Left ventricle myocardium inferior (tissue), 1 donor: ENCODE measurements at regions not wholly inside any gene's neighbourhood (a gene's known extent, or its start where the extent isn't known, plus 50 kb on each side); places are given as distances from the start of the nearest gene placed in this dataset.

ENCODE experiments used
- DNase-seq: peaks from one replicate; pipeline ENCODE4 v3.0.0-alpha.2; 2020
- H3K27ac ChIP-seq: fragments of 200-600 bp; replicated peaks from 2 replicates; pipeline ENCODE4 v1.8.0; 2021
- H3K27me3 ChIP-seq: fragments of 200-600 bp; 2 replicates; pipeline ENCODE4 v1.8.0; 2021; ENCODE audit warnings: low read depth
- H3K36me3 ChIP-seq: fragments of 200-600 bp; 2 replicates; pipeline ENCODE4 v1.8.0; 2021
- H3K4me1 ChIP-seq: fragments of 200-600 bp; 2 replicates; pipeline ENCODE4 v1.8.0; 2021
- H3K4me3 ChIP-seq: fragments of 200-600 bp; 2 replicates; pipeline ENCODE4 v1.8.0; 2021; ENCODE audit warnings: mild to moderate bottlenecking, moderate library complexity
- H3K9me3 ChIP-seq: fragments of 200-600 bp; replicated peaks from 2 replicates; pipeline ENCODE4 v1.8.0; 2021
- CTCF ChIP-seq: fragments of 200-600 bp; IDR thresholded peaks from 2 replicates; pipeline ENCODE4 v1.8.0; 2021; ENCODE audit warnings: antibody characterized with exemption, mild to moderate bottlenecking, borderline replicate concordance
- intact Hi-C: fragments of 100-400 bp; cut with micrococcal nuclease; formaldehyde crosslinking; loops from one replicate; pipeline ENCODE4 v1.11.0; 2022
- donor health status: DM: no; HTN: yes; CAD: no; lungs with severe emphysema.

DNA sequence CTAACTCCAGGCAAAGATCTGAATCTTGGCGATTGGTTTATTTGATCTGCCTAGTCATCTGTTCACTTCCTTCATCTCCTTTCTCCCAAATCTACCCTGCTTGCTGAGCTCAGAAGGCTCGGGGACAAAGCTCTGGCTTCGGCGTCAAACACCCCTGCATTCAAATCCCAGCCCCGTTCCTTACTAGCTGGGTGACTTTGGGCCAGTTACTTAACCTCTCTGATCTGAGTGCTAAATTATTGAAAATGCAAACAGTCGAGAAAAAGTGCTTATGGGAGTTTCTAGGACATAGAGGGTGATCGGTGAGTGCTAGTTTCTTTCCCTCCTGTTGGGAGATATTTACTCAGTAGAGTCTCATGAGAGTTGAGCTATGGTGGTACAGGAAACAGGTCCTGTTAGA is 121.2 kb upstream of the RFLNA start:
- no peaks in the 10 kb centered on the region for H3K4me1 ChIP-seq
- intact Hi-C loops, result no loop called here
- no peak overlapping the region for H3K4me3 ChIP-seq
- peaks cover 8% of the 10 kb centered on the region for H3K27me3 ChIP-seq
- TF ChIP-seq CTCF, result no peak
- H3K27ac ChIP-seq, result no peak overlapping the region
- no peaks in the 10 kb centered on the region for H3K36me3 ChIP-seq
- H3K9me3 ChIP-seq, result no peaks in the 10 kb centered on the region
- DNase-seq, result no peak

DNA sequence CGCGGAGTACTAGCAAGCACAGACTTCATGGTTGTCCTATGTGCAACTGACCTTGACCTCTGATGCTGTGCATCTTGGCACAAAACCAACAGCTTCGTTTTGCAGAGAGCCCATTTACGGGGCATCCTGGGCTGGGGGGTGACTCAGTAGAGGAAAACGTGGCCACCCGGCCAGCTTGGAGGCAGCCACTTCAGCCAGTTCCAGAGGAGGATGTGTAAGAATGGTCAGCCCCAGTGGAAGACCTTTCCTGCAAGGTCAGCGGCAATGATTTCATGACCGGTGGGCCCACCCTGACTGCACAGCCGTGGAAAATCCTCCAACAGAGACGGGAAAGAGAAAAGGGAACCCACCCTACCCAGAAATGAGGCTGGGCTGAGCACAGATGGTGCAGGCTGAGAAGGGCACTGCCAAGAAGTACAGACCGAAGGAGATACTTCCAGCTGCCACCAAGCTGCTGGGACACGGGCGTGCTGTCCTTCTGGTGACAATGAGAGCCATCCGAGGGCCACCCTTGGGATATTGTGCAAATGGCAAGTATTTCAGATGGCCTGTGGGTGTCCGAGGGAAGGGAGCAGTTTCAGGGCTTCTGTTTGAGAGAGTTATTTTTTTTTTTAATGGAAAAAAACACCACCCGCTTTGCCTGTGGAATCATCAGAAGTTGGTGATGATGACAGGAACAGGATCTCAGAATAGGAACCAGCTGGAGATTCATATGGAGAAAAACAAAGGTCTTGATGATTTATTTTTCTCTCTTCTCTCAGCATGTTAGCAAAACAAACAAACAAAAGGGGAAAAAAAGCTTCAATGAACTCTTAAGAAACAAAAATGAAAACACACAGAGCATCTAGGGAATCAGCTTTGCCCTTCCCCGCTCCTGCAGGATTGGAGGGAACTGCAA is 120.2 kb upstream of the RFLNA start:
- no peak overlapping the region for H3K4me3 ChIP-seq
- no peaks in the 10 kb centered on the region for H3K36me3 ChIP-seq
- intact Hi-C loops, result no loop called here
- peaks cover 8% of the 10 kb centered on the region for H3K27me3 ChIP-seq
- no peak overlapping the region for H3K27ac ChIP-seq
- TF ChIP-seq CTCF, result no peak
- DNase-seq, result no peak
- H3K4me1 ChIP-seq, result no peaks in the 10 kb centered on the region
- H3K9me3 ChIP-seq, result no peaks in the 10 kb centered on the region

DNA sequence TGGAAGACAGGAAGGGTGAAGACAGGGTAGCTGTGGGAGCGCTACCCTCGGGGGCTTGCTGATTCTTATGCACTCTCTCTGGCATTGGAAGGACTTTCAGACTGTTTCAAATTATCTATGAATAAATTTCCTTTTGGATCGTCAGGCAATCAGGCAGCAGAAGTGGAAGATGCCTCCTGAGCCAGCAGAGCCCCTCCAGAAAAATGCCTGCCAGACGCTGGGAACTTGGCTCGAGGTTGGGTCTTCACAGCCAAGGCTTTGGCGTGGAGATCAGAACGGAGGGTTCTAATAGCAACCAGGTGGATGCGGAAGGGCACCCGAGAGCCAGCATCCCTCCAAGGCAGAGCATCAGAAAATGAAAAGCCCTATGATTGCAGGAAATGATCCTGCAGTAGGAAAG is 119.2 kb upstream of the RFLNA start:
- H3K4me1 ChIP-seq, result no peaks in the 10 kb centered on the region
- no peak overlapping the region for H3K4me3 ChIP-seq
- intact Hi-C loops, result no loop called here
- TF ChIP-seq CTCF, result no peak
- H3K36me3 ChIP-seq, result no peaks in the 10 kb centered on the region
- H3K27ac ChIP-seq, result no peak overlapping the region
- H3K9me3 ChIP-seq, result no peaks in the 10 kb centered on the region
- peaks cover 8% of the 10 kb centered on the region for H3K27me3 ChIP-seq
- no peak for DNase-seq

GRCh38 chr12:124177276-124177950 is 117.5 kb upstream of the RFLNA start:
- H3K4me1 ChIP-seq, result no peaks in the 10 kb centered on the region
- H3K27me3 ChIP-seq, result peaks cover 5% of the 10 kb centered on the region
- no peak overlapping the region for H3K4me3 ChIP-seq
- H3K36me3 ChIP-seq, result no peaks in the 10 kb centered on the region
- DNase-seq, result no peak
- H3K9me3 ChIP-seq, result no peaks in the 10 kb centered on the region
- no peak overlapping the region for H3K27ac ChIP-seq
- no peak for TF ChIP-seq CTCF
- intact Hi-C loops, result no loop called here

DNA sequence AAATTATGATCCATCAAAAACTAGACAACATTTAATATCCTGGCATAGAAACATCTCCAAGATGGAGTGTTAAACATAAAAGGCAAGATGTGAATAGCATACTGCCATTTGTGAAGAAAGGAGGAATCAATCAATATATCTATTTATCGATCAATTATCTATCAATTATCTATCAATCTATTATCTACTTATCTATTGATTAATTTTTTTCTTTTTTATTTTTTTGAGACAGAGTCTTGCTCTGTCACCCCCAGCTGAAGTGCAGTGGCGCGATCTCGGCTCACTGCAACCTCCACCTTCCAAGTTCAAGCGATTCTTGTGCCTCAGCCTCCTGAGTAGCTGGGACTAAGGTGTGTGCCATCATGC is 117.0 kb upstream of the RFLNA start:
- TF ChIP-seq CTCF, result no peak
- Histone ChIP-seq H3K27me3 (no peaks in the 10 kb centered on the region), H3K36me3 (no peaks in the 10 kb centered on the region), H3K9me3 (no peaks in the 10 kb centered on the region), H3K4me1 (no peaks in the 10 kb centered on the region), H3K27ac (no peak overlapping the region), H3K4me3 (no peak overlapping the region)
- DNase-seq, result no peak
- intact Hi-C loops, result no loop called here
